ENCODE measurements at regions not wholly inside any gene's neighbourhood (a gene's known extent, or its start where the extent isn't known, plus 50 kb on each side); places are given as distances from the start of the nearest gene placed in this dataset.

- no peak for TF ChIP-seq POLR2A (IDR thresholded peaks at IDR 0.05; ENCODE audit: extremely low read depth, insufficient read length)
- no peak overlapping the region for H3K4me3 ChIP-seq (ENCODE audit: low read depth, low read length)
- DNase-seq (ENCODE audit: low read depth): no peak
These were observed 63.3 kb upstream of the TAF1L start for GRCh38 chr9:32698706-32699277.

DNA sequence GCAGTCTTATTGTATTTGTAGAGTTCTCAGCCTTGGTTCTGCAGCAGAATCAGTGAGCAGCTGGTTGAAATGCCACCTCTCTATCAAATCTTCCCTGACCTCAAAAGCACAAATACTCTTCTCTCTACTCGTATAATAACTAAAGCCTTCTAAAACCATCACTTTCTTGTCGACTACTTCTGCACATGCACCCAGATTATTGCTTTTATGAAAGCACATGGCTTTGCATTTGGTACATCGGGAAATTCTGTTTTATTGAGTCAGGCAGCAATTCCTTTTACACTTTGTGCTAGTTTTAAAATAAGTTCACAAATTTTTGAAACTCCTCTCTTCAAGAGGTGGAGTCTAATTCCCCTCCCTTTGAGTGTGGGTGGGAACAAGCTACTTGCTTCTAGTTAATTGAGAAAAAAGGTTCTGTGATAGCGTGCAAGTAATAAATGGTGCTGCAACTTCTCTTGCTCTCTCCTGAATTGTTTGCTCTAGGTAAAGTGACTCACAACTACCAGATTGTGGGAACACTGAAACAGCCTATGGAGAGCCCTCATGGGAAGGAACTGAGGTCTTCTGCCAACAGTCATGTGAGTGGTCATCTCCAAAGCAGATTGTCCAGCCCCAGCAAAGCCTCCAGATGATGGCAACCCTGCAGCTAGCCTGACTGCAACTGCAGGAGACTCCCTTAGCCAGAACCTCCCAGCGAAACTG is 66.0 kb upstream of the TAF1L start:
- TF ChIP-seq MAX (IDR thresholded peaks at IDR 0.05; ENCODE audit: low read depth, low read length): 0 out of 2 replicates have a peak, but pooled peaks have one; percentile 42
- TF ChIP-seq MYC (IDR thresholded peaks at IDR 0.05; ENCODE audit: low read depth, low read length): no peak
- H3K4me3 ChIP-seq (ENCODE audit: low read depth, low read length): no peak overlapping the region
- DNase-seq (ENCODE audit: low read depth): no peak

- no peak overlapping the region for H3K4me3 ChIP-seq (ENCODE audit: low read depth, low read length)
- TF ChIP-seq POLR2A (IDR thresholded peaks at IDR 0.05; ENCODE audit: extremely low read depth, insufficient read length) (no peak), MAX (IDR thresholded peaks at IDR 0.05; ENCODE audit: low read depth, low read length) (no peak), MYC (IDR thresholded peaks at IDR 0.05; ENCODE audit: low read depth, low read length) (no peak), CTCF (IDR thresholded peaks at IDR 0.05; ENCODE audit: low read depth, low read length) (peak; percentile 70)
- peak; percentile 46 for DNase-seq (ENCODE audit: low read depth)
These were observed 68.2 kb upstream of the TAF1L start for GRCh38 chr9:32703635-32704034.

DNA sequence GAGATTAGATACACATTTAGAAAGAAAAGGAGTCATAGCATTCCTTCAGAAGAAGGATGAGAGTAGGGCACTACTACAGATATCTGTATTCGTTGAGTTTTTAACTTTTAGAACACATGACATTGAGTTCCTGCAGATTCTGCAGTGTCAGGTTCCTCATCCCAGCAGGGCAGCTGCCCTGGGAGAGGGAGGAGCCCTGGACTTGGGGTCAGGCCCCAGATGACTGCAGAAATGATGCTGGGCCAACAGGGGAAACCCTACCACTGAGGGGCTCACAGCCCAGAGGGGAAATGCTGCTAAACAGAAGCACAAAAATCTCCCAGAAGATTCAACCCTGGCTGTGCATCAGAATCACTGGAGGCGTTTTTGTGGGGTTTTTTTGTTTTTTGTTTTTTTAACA is 68.9 kb upstream of the TAF1L start:
- no peak overlapping the region for H3K4me3 ChIP-seq (ENCODE audit: low read depth, low read length)
- DNase-seq (ENCODE audit: low read depth): no peak

DNA sequence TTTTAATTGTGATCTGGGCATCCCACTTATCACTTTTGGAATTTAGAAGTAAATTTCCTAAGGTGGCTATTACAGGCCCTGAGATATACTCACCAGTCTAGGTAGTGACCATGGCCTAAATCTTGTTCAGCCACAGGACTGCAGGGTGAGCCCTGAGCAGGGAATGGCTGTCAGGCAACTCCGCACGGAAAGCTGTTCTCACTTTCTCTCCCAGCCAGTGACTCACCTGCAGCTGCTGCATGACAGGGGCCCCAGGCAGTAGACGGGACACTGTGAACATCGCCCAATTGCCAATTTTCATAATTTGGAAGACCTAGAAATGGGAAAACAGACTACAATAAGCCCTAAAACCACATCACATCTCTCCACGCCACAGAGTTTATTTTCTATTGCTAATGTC is 69.6 kb upstream of the TAF1L start:
- H3K4me3 ChIP-seq (ENCODE audit: low read depth, low read length): no peak overlapping the region
- DNase-seq (ENCODE audit: low read depth): no peak
- no peak for TF ChIP-seq MAX (IDR thresholded peaks at IDR 0.05; ENCODE audit: low read depth, low read length)
- no peak for TF ChIP-seq CTCF (IDR thresholded peaks at IDR 0.05; ENCODE audit: low read depth, low read length)
- no peak for TF ChIP-seq POLR2A (IDR thresholded peaks at IDR 0.05; ENCODE audit: extremely low read depth, insufficient read length)
- TF ChIP-seq MYC (IDR thresholded peaks at IDR 0.05; ENCODE audit: low read depth, low read length): no peak

More for the DNA sequence above, 68.9 kb upstream of the TAF1L start:
- TF ChIP-seq POLR2A (IDR thresholded peaks at IDR 0.05; ENCODE audit: extremely low read depth, insufficient read length) (no peak), MAX (IDR thresholded peaks at IDR 0.05; ENCODE audit: low read depth, low read length) (no peak), MYC (IDR thresholded peaks at IDR 0.05; ENCODE audit: low read depth, low read length) (no peak), CTCF (IDR thresholded peaks at IDR 0.05; ENCODE audit: low read depth, low read length) (no peak)

- H3K4me3 ChIP-seq (ENCODE audit: low read depth, low read length): no peak overlapping the region
- DNase-seq (ENCODE audit: low read depth): no peak
- TF ChIP-seq CTCF (IDR thresholded peaks at IDR 0.05; ENCODE audit: low read depth, low read length) (peak; percentile 10), POLR2A (IDR thresholded peaks at IDR 0.05; ENCODE audit: extremely low read depth, insufficient read length) (no peak), MAX (IDR thresholded peaks at IDR 0.05; ENCODE audit: low read depth, low read length) (no peak), MYC (IDR thresholded peaks at IDR 0.05; ENCODE audit: low read depth, low read length) (no peak)
These were observed 70.7 kb upstream of the TAF1L start for GRCh38 chr9:32706004-32706724.
